GM12878 (cell line): ENCODE measurements at regions not wholly inside any gene's neighbourhood (a gene's known extent, or its start where the extent isn't known, plus 50 kb on each side); places are given as distances from the start of the nearest gene placed in this dataset.

ENCODE experiments used
- ATAC-seq: fragments of 200-7000 bp; cut with Tn5 transposase; 3 replicates; pipeline ENCODE4 v1.9.1; 2020; ENCODE audit warnings: mild to moderate bottlenecking, moderate library complexity
- BruUV-seq: library from RNA; stranded (reverse); fragments of 400-500 nt; replicated peaks from 2 replicates; lab custom pipeline; 2021; lab: Mats Ljungman, UMichigan
- CTCF ChIA-PET: fragments of 300-600 bp; sonication (Branson Sonifier 250); formaldehyde crosslinking; extraction: SDS; loops from one replicate; lab custom pipeline; 2021; ENCODE audit warnings: inconsistent platforms; lab: Yijun Ruan, JAX
- POLR2A ChIA-PET: fragments of 350-600 bp; formaldehyde crosslinking; extraction: SDS; loops from one replicate; lab custom pipeline; 2021; ENCODE audit warnings: inconsistent platforms; lab: Charles Lee
- RAD21 ChIA-PET: fragments of 300-600 bp; sonication (Branson Sonifier 250); formaldehyde crosslinking; loops from one replicate; lab custom pipeline; 2023; ENCODE audit warnings: antibody characterized with exemption; ENCODE audit not compliant: unreplicated experiment; lab: Charles Lee
- SMC1A ChIA-PET: fragments of 300-600 bp; sonication (Branson Sonifier 250); formaldehyde crosslinking; loops from one replicate; lab custom pipeline; 2023; ENCODE audit not compliant: unreplicated experiment, uncharacterized antibody; lab: Charles Lee
- DNase-seq: peaks from one replicate; pipeline ENCODE4 v3.0.0-alpha.2; 2011; ENCODE audit warnings: low read depth, low spot score
- FAIRE-seq: peaks from 3 replicates; lab custom pipeline; 2011; peaks lifted over from hg19 to GRCh38; lab: Jason Lieb, UNC
- H2AFZ ChIP-seq: 2 replicates; pipeline ENCODE4 v1.6.0; 2011; ENCODE audit warnings: low read depth, low read length, control low read depth; ENCODE audit not compliant: control insufficient read depth
- H3K27ac ChIP-seq: 2 replicates; pipeline ENCODE4 v1.5.1; 2011; ENCODE audit warnings: control low read depth; ENCODE audit not compliant: control insufficient read depth, insufficient read depth
- H3K27me3 ChIP-seq, 2 experiments: replicated peaks in 1 of 2; 2 replicates each; pipeline versions ENCODE4 v1.6.0 to v1.6.1; 2011; ENCODE audit warnings: low read length in 1 of 2; ENCODE audit not compliant: control insufficient read depth in 2 of 2, insufficient read depth in 2 of 2
- H3K36me3 ChIP-seq, 2 experiments: 2 replicates each; pipeline ENCODE4 v1.5.1; 2011; ENCODE audit warnings: low read length in 1 of 2; ENCODE audit not compliant: control insufficient read depth in 2 of 2, insufficient read depth in 2 of 2
- H3K4me1 ChIP-seq: 2 replicates; pipeline ENCODE4 v1.6.1; 2011; ENCODE audit warnings: mild to moderate bottlenecking, low read length, moderate library complexity, mixed read lengths; ENCODE audit not compliant: control insufficient read depth, insufficient read depth
- H3K4me2 ChIP-seq: 2 replicates; pipeline ENCODE4 v1.6.0; 2011; ENCODE audit warnings: control low read depth; ENCODE audit not compliant: control insufficient read depth, insufficient read depth
- H3K4me3 ChIP-seq: fragments of 200-600 bp; sonication (generic); 2 replicates; pipeline ENCODE4 v1.5.1; 2016
- H3K79me2 ChIP-seq: 2 replicates; pipeline ENCODE4 v1.6.0; 2011; ENCODE audit warnings: low read length; ENCODE audit not compliant: control insufficient read depth, insufficient read depth
- H3K9ac ChIP-seq: 2 replicates; pipeline ENCODE4 v1.8.0; 2011; ENCODE audit warnings: low read length, control low read depth, mixed read lengths; ENCODE audit not compliant: control insufficient read depth, insufficient read depth
- H3K9me3 ChIP-seq: replicated peaks from 3 replicates; pipeline ENCODE4 v1.5.1; 2011; ENCODE audit warnings: mild to moderate bottlenecking, low read length; ENCODE audit not compliant: control insufficient read depth, insufficient read depth
- H4K20me1 ChIP-seq: 2 replicates; pipeline ENCODE4 v1.6.0; 2011; ENCODE audit not compliant: control insufficient read depth, insufficient read depth
- ATF2 ChIP-seq: IDR thresholded peaks from 2 replicates; pipeline ENCODE4 v1.6.1; 2012; ENCODE audit warnings: low read length, inconsistent platforms
- CHD2 ChIP-seq: IDR thresholded peaks from 2 replicates; pipeline ENCODE4 v1.6.1; 2011; ENCODE audit warnings: low read depth, low read length, improper control_type of control experiment, borderline replicate concordance
- DPF2 ChIP-seq: fragments of 450-650 bp; IDR thresholded peaks from 2 replicates; pipeline ENCODE4 v1.6.1; 2017; ENCODE audit warnings: mild to moderate bottlenecking
- FOXK2 ChIP-seq: fragments of 450-650 bp; IDR thresholded peaks from 2 replicates; pipeline ENCODE4 v1.6.1; 2017; ENCODE audit warnings: mild to moderate bottlenecking, moderate library complexity
- HDGF ChIP-seq: fragments of 450-650 bp; IDR thresholded peaks from 2 replicates; pipeline ENCODE4 v1.6.1; 2016; ENCODE audit warnings: antibody characterized with exemption
- KDM1A ChIP-seq: fragments of 200-600 bp; sonication (generic); IDR thresholded peaks from 2 replicates; pipeline ENCODE4 v1.6.1; 2016; ENCODE audit warnings: borderline replicate concordance
- MLLT1 ChIP-seq: fragments of 450-650 bp; IDR thresholded peaks from 2 replicates; pipeline ENCODE4 v1.6.1; 2016; ENCODE audit warnings: mild to moderate bottlenecking
- NFIC ChIP-seq: IDR thresholded peaks from 2 replicates; pipeline ENCODE4 v1.6.1; 2012; ENCODE audit warnings: low read depth, mild to moderate bottlenecking, inconsistent platforms, low read length, moderate library complexity
- NKRF ChIP-seq: fragments of 450-650 bp; conservative IDR thresholded peaks from 2 replicates; pipeline ENCODE4 v1.6.1; 2017; ENCODE audit warnings: mild to moderate bottlenecking, moderate library complexity
- NR2C2 ChIP-seq: IDR thresholded peaks from 2 replicates; pipeline ENCODE4 v1.6.1; 2011; ENCODE audit warnings: borderline replicate concordance, low read depth; ENCODE audit not compliant: control insufficient read depth, insufficient read length
- NR2F1 ChIP-seq: fragments of 450-650 bp; conservative IDR thresholded peaks from 2 replicates; pipeline ENCODE4 v1.6.1; 2017; ENCODE audit warnings: mild to moderate bottlenecking
- POLR2A ChIP-seq: IDR thresholded peaks from 2 replicates; pipeline ENCODE4 v1.6.1; 2011; ENCODE audit warnings: low read depth, mild to moderate bottlenecking, low read length
- SREBF2 ChIP-seq: IDR thresholded peaks from 2 replicates; pipeline ENCODE4 v1.6.1; 2012; ENCODE audit warnings: mild to moderate bottlenecking, low read length
- STAT1 ChIP-seq: fragments of 450-650 bp; conservative IDR thresholded peaks from 2 replicates; pipeline ENCODE4 v1.6.1; 2014; ENCODE audit warnings: antibody characterized with exemption, mild to moderate bottlenecking
- WRNIP1 ChIP-seq: IDR thresholded peaks from 2 replicates; pipeline ENCODE4 v1.6.1; 2011; ENCODE audit warnings: low read depth, low read length, improper control_type of control experiment, borderline replicate concordance
- ZBED1 ChIP-seq: IDR thresholded peaks from 2 replicates; pipeline ENCODE4 v1.6.1; 2016; ENCODE audit warnings: borderline replicate concordance
- WGBS: methylation state at CpG from one replicate; pipeline ENCODE4 v1.1.6; 2016; ENCODE audit warnings: low lambda C conversion rate; ENCODE audit not compliant: insufficient replicate concordance, insufficient coverage; ENCODE audit errors: missing lambda C conversion rate; 5-methylcytosine and 5-hydroxymethylcytosine counted together
- in situ Hi-C: fragments of 300-500 bp; cut with MboI; formaldehyde crosslinking; loops from 9 replicates; pipeline ENCODE4 v1.14.3; 2018; ENCODE audit warnings: mixed read lengths
- intact Hi-C: fragments of 100-400 bp; cut with micrococcal nuclease; formaldehyde crosslinking; loops from one replicate; pipeline ENCODE4 v1.14.2; 2022; ENCODE audit not compliant: unreplicated experiment

- 20% methylated on average over 9 of the region's 9 CpGs for WGBS
- Histone ChIP-seq H3K4me3 (no peak overlapping the region), H4K20me1 (no peaks in the 10 kb centered on the region), H3K27me3 (no peaks in the 10 kb centered on the region), H3K9ac (no peak overlapping the region), H3K36me3 (no peaks in the 10 kb centered on the region), H3K4me2 (no peak overlapping the region), H3K27ac (no peak overlapping the region), H3K4me1 (no peaks in the 10 kb centered on the region), H3K79me2 (no peaks in the 10 kb centered on the region), H2AFZ (no peak overlapping the region), H3K9me3 (no peaks in the 10 kb centered on the region)
- DNase-seq (no peak), ATAC-seq (no peak), FAIRE-seq (no peak)
- TF ChIP-seq ZBED1 (no peak), HDGF (no peak), MLLT1 (no peak), ATF2 (no peak), WRNIP1 (no peak), NKRF (no peak), STAT1 (no peak), KDM1A (no peak), NFIC (no peak), SREBF2 (no peak), FOXK2 (no peak), NR2C2 (no peak), CHD2 (no peak), POLR2A (no peak), DPF2 (no peak), NR2F1 (no peak)
- in situ Hi-C loops (no loop called here), intact Hi-C loops (no loop called here)
- ChIA-PET CTCF (interaction anchor here (0.8 to 1.3 kb wide), 3 partner anchors 10 to 34 kb away, joined by 3 to 5 read pairs (median 3); no protein-coding TSS in a partner anchor), RAD21 (interaction anchor here (0.7 kb wide), 1 partner anchor 24 kb away, joined by 3 read pairs; no protein-coding TSS in a partner anchor), POLR2A (no interaction called here), SMC1A (interaction anchor here (0.6 kb wide), 1 partner anchor 255 kb away, joined by 3 read pairs; no protein-coding TSS in a partner anchor)
- BruUV-seq = no TSS peak
These were observed 199.7 kb downstream of the SPTSSA start for GRCh38 chr14:34262127-34262910.
